H1 (cell line): ENCODE measurements at regions not wholly inside any gene's neighbourhood (a gene's known extent, or its start where the extent isn't known, plus 50 kb on each side); places are given as distances from the start of the nearest gene placed in this dataset.

Experiments
- CTCF ChIA-PET: fragments of 300-600 bp; sonication (Branson Sonifier 250); formaldehyde crosslinking; loops from one replicate; lab custom pipeline; 2021; ENCODE audit not compliant: partially characterized antibody; lab: Charles Lee
- POLR2A ChIA-PET: fragments of 300-600 bp; sonication (Branson Sonifier 250); formaldehyde crosslinking; loops from one replicate; lab custom pipeline; 2021; ENCODE audit warnings: inconsistent platforms; ENCODE audit not compliant: partially characterized antibody; lab: Charles Lee
- DNase-seq, 2 experiments: peaks; one replicate each; pipeline versions ENCODE4 v3.0.0 to v3.0.0-alpha.2; 2010 to 2022; ENCODE audit warnings: low spot score in 2 of 2, low read depth in 1 of 2, mixed read lengths in 1 of 2
- FAIRE-seq: peaks from 2 replicates; lab custom pipeline; 2011; peaks lifted over from hg19 to GRCh38; lab: Jason Lieb, UNC
- H2AFZ ChIP-seq: 2 replicates; pipeline ENCODE4 v1.8.1; 2012; ENCODE audit warnings: low read length, inconsistent platforms
- H2AK5ac ChIP-seq: 2 replicates; pipeline ENCODE4 v1.6.1; 2013; ENCODE audit warnings: low read depth, low read length
- H2BK120ac ChIP-seq: replicated peaks from 2 replicates; pipeline ENCODE3; 2013; ENCODE audit warnings: low read depth, low read length, inconsistent platforms
- H2BK12ac ChIP-seq: 2 replicates; pipeline ENCODE4 v1.6.1; 2013; ENCODE audit warnings: low read depth, low read length
- H2BK15ac ChIP-seq: 2 replicates; pipeline ENCODE4 v1.6.1; 2013; ENCODE audit warnings: low read length
- H2BK20ac ChIP-seq: 2 replicates; pipeline ENCODE4 v1.6.1; 2013; ENCODE audit warnings: low read length
- H2BK5ac ChIP-seq: 2 replicates; pipeline ENCODE4 v1.6.1; 2013; ENCODE audit warnings: low read depth, low read length
- H3K14ac ChIP-seq: 2 replicates; pipeline ENCODE4 v1.6.1; 2013; ENCODE audit warnings: inconsistent platforms; ENCODE audit not compliant: insufficient read length
- H3K18ac ChIP-seq: 2 replicates; pipeline ENCODE4 v1.6.1; 2013; ENCODE audit warnings: low read length; ENCODE audit errors: extremely low read depth
- H3K23ac ChIP-seq: 2 replicates; pipeline ENCODE4 v1.6.1; 2013; ENCODE audit warnings: inconsistent platforms; ENCODE audit not compliant: insufficient read length
- H3K23me2 ChIP-seq: 2 replicates; pipeline ENCODE4 v1.6.1; 2013; ENCODE audit warnings: low read depth, low read length
- H3K27ac ChIP-seq: 2 replicates; pipeline ENCODE4 v1.6.1; 2011; ENCODE audit warnings: low read depth, low read length, inconsistent platforms
- H3K27me3 ChIP-seq, 4 experiments: replicated peaks in 1 of 4; 1 replicate in 1 of 4; 2 replicates in 3 of 4; pipeline versions ENCODE4 v1.6.1 to v1.8.1; 2011 to 2013; ENCODE audit warnings: low read length in 3 of 4, mild to moderate bottlenecking in 3 of 4, inconsistent platforms in 2 of 4, mixed read lengths in 2 of 4, moderate library complexity in 1 of 4; ENCODE audit not compliant: control insufficient read depth in 3 of 4, insufficient read depth in 3 of 4; ENCODE audit errors: extremely low read depth in 1 of 4
- H3K36me3 ChIP-seq, 4 experiments: 2 replicates each; pipeline versions ENCODE4 v1.6.1 to v1.8.1; 2011 to 2013; ENCODE audit warnings: mild to moderate bottlenecking in 4 of 4, low read length in 3 of 4, moderate library complexity in 2 of 4, control low read depth in 1 of 4, inconsistent platforms in 1 of 4; ENCODE audit not compliant: insufficient read depth in 4 of 4, control insufficient read depth in 2 of 4
- H3K4ac ChIP-seq: replicated peaks from 2 replicates; pipeline ENCODE3; 2013; ENCODE audit warnings: low read length, low read depth, mixed read lengths, inconsistent platforms; ENCODE audit not compliant: insufficient read length
- H3K4me1 ChIP-seq, 4 experiments: replicated peaks in 1 of 4; 1 replicate in 1 of 4; 2 replicates in 3 of 4; pipeline versions ENCODE4 v1.6.1 to v1.8.1; 2011 to 2013; ENCODE audit warnings: low read length in 3 of 4, inconsistent platforms in 2 of 4, mixed read lengths in 1 of 4; ENCODE audit not compliant: insufficient read depth in 4 of 4, control insufficient read depth in 3 of 4
- H3K4me2 ChIP-seq, 2 experiments: 2 replicates each; pipeline versions ENCODE4 v1.6.1 to v1.8.1; 2011 to 2013; ENCODE audit warnings: low read depth in 2 of 2, low read length in 2 of 2, control low read depth in 1 of 2, inconsistent platforms in 1 of 2, mild to moderate bottlenecking in 1 of 2; ENCODE audit not compliant: insufficient read depth in 1 of 2
- H3K4me3 ChIP-seq, 4 experiments: fragments of 200-600, 300-600 bp in 1 of 4; sonication (generic), shearing (Covaris generic), sonication (Bioruptor Twin) in 1 of 4; 2 replicates each; pipeline versions ENCODE4 v1.5.1 to v1.8.1; 2011 to 2016; ENCODE audit warnings: low read length in 4 of 4, low read depth in 3 of 4, control low read depth in 2 of 4, inconsistent platforms in 2 of 4, mild to moderate bottlenecking in 2 of 4, mixed read lengths in 1 of 4, moderate library complexity in 1 of 4; ENCODE audit not compliant: insufficient read depth in 2 of 4; ENCODE audit errors: extremely low read depth in 1 of 4
- H3K56ac ChIP-seq: replicated peaks from 2 replicates; pipeline ENCODE3; 2013; ENCODE audit warnings: low read depth, mild to moderate bottlenecking, mixed read lengths, low read length, inconsistent platforms; ENCODE audit not compliant: insufficient read length
- H3K79me1 ChIP-seq: 2 replicates; pipeline ENCODE4 v1.6.1; 2013; ENCODE audit warnings: low read depth, low read length, control low read depth
- H3K79me2 ChIP-seq, 2 experiments: 2 replicates each; pipeline versions ENCODE4 v1.6.1 to v1.8.1; 2012 to 2013; ENCODE audit warnings: low read length in 2 of 2, mild to moderate bottlenecking in 2 of 2, inconsistent platforms in 1 of 2; ENCODE audit not compliant: insufficient read depth in 2 of 2, control insufficient read depth in 1 of 2
- H3K9ac ChIP-seq, 4 experiments: replicated peaks in 1 of 4; 1 replicate in 1 of 4; 2 replicates in 3 of 4; pipeline versions ENCODE4 v1.6.1 to v1.8.1; 2011 to 2013; ENCODE audit warnings: low read depth in 3 of 4, low read length in 3 of 4, control low read depth in 2 of 4, mild to moderate bottlenecking in 2 of 4, moderate library complexity in 2 of 4, inconsistent platforms in 1 of 4; ENCODE audit errors: extremely low read depth in 1 of 4
- H3K9me3 ChIP-seq, 2 experiments: 2 replicates each; pipeline versions ENCODE4 v1.6.1 to v1.8.1; 2012 to 2013; ENCODE audit warnings: mild to moderate bottlenecking in 2 of 2, moderate library complexity in 2 of 2, control low read depth in 1 of 2, inconsistent platforms in 1 of 2, low read depth in 1 of 2, low read length in 1 of 2, mixed read lengths in 1 of 2; ENCODE audit not compliant: insufficient read depth in 2 of 2
- H4K20me1 ChIP-seq, 2 experiments: replicated peaks in 1 of 2; 2 replicates each; pipeline versions ENCODE3 to v1.8.1; 2011 to 2013; ENCODE audit warnings: inconsistent platforms in 2 of 2, low read length in 2 of 2, mild to moderate bottlenecking in 1 of 2; ENCODE audit not compliant: insufficient read depth in 2 of 2, control insufficient read depth in 1 of 2
- H4K5ac ChIP-seq: 2 replicates; pipeline ENCODE4 v1.6.1; 2013; ENCODE audit warnings: low read length, low read depth, mixed read lengths, inconsistent platforms; ENCODE audit not compliant: insufficient read length
- H4K8ac ChIP-seq: 2 replicates; pipeline ENCODE4 v1.8.0; 2013; ENCODE audit warnings: mild to moderate bottlenecking, moderate library complexity, low read length, inconsistent platforms; ENCODE audit not compliant: insufficient read depth; ENCODE audit errors: extremely low read depth
- H4K91ac ChIP-seq: replicated peaks from 2 replicates; pipeline ENCODE3; 2013; ENCODE audit warnings: low read length, mixed read lengths, inconsistent platforms; ENCODE audit not compliant: insufficient read length
- ASH2L ChIP-seq: fragments of 200-600, 300-600 bp; sonication (generic); IDR thresholded peaks from one replicate; pipeline ENCODE4 v1.7.1; 2017; ENCODE audit warnings: low read length
- ATF2 ChIP-seq: IDR thresholded peaks from 2 replicates; pipeline ENCODE4 v1.6.1; 2012; ENCODE audit warnings: low read length, inconsistent platforms
- CBX8 ChIP-seq: fragments of 300-800, 300-1000 bp; sonication (generic); IDR thresholded peaks from 2 replicates; pipeline ENCODE4 v1.7.1; 2016; ENCODE audit warnings: low read depth, low read length, borderline replicate concordance
- E2F6 ChIP-seq: IDR thresholded peaks from 2 replicates; pipeline ENCODE4 v1.6.1; 2012; ENCODE audit warnings: inconsistent platforms
- GTF2F1 ChIP-seq: IDR thresholded peaks from 2 replicates; pipeline ENCODE4 v1.6.1; 2012; ENCODE audit warnings: low read depth, low read length, improper control_type of control experiment, borderline replicate concordance
- HDAC6 ChIP-seq: IDR thresholded peaks from one replicate; pipeline ENCODE4 v1.7.1; 2012; ENCODE audit warnings: low read depth, mild to moderate bottlenecking, inconsistent platforms, low read length, moderate library complexity
- JUND ChIP-seq: IDR thresholded peaks from 2 replicates; pipeline ENCODE4 v1.6.1; 2011; ENCODE audit warnings: mild to moderate bottlenecking, improper control_type of control experiment, low read length
- KDM4A ChIP-seq: IDR thresholded peaks from one replicate; pipeline ENCODE4 v1.7.1; 2012; ENCODE audit warnings: low read depth, mild to moderate bottlenecking, moderate library complexity, low read length, inconsistent platforms; ENCODE audit not compliant: severe bottlenecking
- MAFK ChIP-seq: IDR thresholded peaks from 2 replicates; pipeline ENCODE4 v1.6.1; 2012; ENCODE audit warnings: low read depth, mild to moderate bottlenecking, improper control_type of control experiment, low read length
- RBBP5 ChIP-seq: IDR thresholded peaks from 2 replicates; pipeline ENCODE4 v1.7.1; 2012; ENCODE audit warnings: low read depth, mild to moderate bottlenecking, inconsistent platforms, low read length, moderate library complexity, borderline replicate concordance
- SRF ChIP-seq: IDR thresholded peaks from 2 replicates; pipeline ENCODE4 v1.6.1; 2011; ENCODE audit warnings: mild to moderate bottlenecking, low read depth, low read length, moderate library complexity
- TCF12 ChIP-seq: IDR thresholded peaks from 2 replicates; pipeline ENCODE4 v1.6.1; 2011; ENCODE audit warnings: low read depth, mild to moderate bottlenecking, low read length
- YY1 ChIP-seq: IDR thresholded peaks from 2 replicates; pipeline ENCODE4 v1.6.1; 2011; ENCODE audit warnings: low read depth, mild to moderate bottlenecking, low read length
- WGBS, 2 experiments: shearing (Covaris generic) in 1 of 2; methylation state at CpG; one replicate each; pipeline versions ENCODE4 v1.1.6 to v1.1.7; 2013 to 2015; ENCODE audit warnings: low lambda C conversion rate in 2 of 2, mixed read lengths in 2 of 2, inconsistent platforms in 1 of 2, low coverage in 1 of 2, missing lambda C conversion rate in 1 of 2; ENCODE audit not compliant: insufficient replicate concordance in 2 of 2, insufficient coverage in 1 of 2, insufficient read length in 1 of 2; ENCODE audit errors: extremely low coverage in 1 of 2, missing lambda C conversion rate in 1 of 2; 5-methylcytosine and 5-hydroxymethylcytosine counted together

GRCh38 chr2:7280790-7281189, 363.6 kb downstream of the RNF144A start:
- Histone ChIP-seq H3K79me1 (no peaks in the 10 kb centered on the region), H3K9ac (no peak overlapping the region), H3K14ac (no peak overlapping the region), H3K4me3 (no peak overlapping the region), H3K27me3 (no peaks in the 10 kb centered on the region), H2BK120ac (no peak overlapping the region), H2BK20ac (no peak overlapping the region), H4K8ac (no peak overlapping the region), H3K23me2 (no peaks in the 10 kb centered on the region; the same call in 1 of the 2 replicates), H3K56ac (no peak overlapping the region), H2AK5ac (no peak overlapping the region), H3K27ac (no peak overlapping the region), H3K18ac (no peak overlapping the region), H4K20me1 (no peaks in the 10 kb centered on the region), H3K4ac (no peak overlapping the region), H4K91ac (no peak overlapping the region), H3K9me3 (no peaks in the 10 kb centered on the region), H3K4me1 (peaks cover 0 to 8% (median 2%) of the 10 kb centered on the region in 4 experiments; a peak in 3 of 7 replicates), H2BK12ac (no peak overlapping the region), H2AFZ (no peak overlapping the region), H3K23ac (no peak overlapping the region), H3K79me2 (no peaks in the 10 kb centered on the region), H2BK5ac (no peak overlapping the region), H4K5ac (no peak overlapping the region), H3K36me3 (no peaks in the 10 kb centered on the region), H2BK15ac (no peak overlapping the region), H3K4me2 (no peak overlapping the region)
- WGBS, 2 experiments: 94% methylated on average over 3 of the region's 3 CpGs; no CpG with 5 or more reads in 1 of the 2 experiments
- CTCF ChIA-PET: interaction anchor here (1.3 kb wide), 1 partner anchor 11 kb away, joined by 5 read pairs; no protein-coding TSS in a partner anchor
- no peak for FAIRE-seq
- POLR2A ChIA-PET: no interaction called here
- no peak for DNase-seq
- TF ChIP-seq GTF2F1 (no peak), CBX8 (no peak), TCF12 (no peak), KDM4A (no peak), ASH2L (no peak), E2F6 (no peak), HDAC6 (no peak), RBBP5 (no peak), YY1 (no peak), JUND (no peak), SRF (no peak), MAFK (no peak), ATF2 (no peak)
